ENCODE measurements at regions not wholly inside any gene's neighbourhood (a gene's known extent, or its start where the extent isn't known, plus 50 kb on each side); places are given as distances from the start of the nearest gene placed in this dataset.
"Not testable (repeated sequence)": the region's sequence is repeated elsewhere in the genome, so short reads cannot be mapped to it uniquely, and the experiment has no call there.

- H3K4me3 Mint-ChIP-seq, result no peak overlapping the region
- DNase-seq (no peak), ATAC-seq (ENCODE audit: low read depth) (no peak)
- no peaks in the 10 kb centered on the region for H3K9me3 Mint-ChIP-seq
- H3K4me1 Mint-ChIP-seq, result no peaks in the 10 kb centered on the region
- H3K27ac Mint-ChIP-seq, result no peak overlapping the region
- no peaks in the 10 kb centered on the region for H3K36me3 Mint-ChIP-seq
- no peaks in the 10 kb centered on the region for H3K27me3 Mint-ChIP-seq
- POLR2A ChIA-PET, result no interaction called here
Measured at GRCh38 chr10:109593682-109594081, 329.6 kb downstream of the XPNPEP1 start.

- Mint-ChIP-seq H3K4me1 (no peaks in the 10 kb centered on the region), H3K4me3 (no peak overlapping the region), H3K27ac (no peak overlapping the region), H3K36me3 (no peaks in the 10 kb centered on the region), H3K27me3 (no peaks in the 10 kb centered on the region), H3K9me3 (no peaks in the 10 kb centered on the region)
- no peak for ATAC-seq (ENCODE audit: low read depth)
- POLR2A ChIA-PET, result no interaction called here
- no peak for DNase-seq
Measured at GRCh38 chr10:109592391-109592790, 330.9 kb downstream of the XPNPEP1 start.

- Mint-ChIP-seq H3K27me3 (no peaks in the 10 kb centered on the region), H3K4me3 (no peak overlapping the region), H3K4me1 (no peaks in the 10 kb centered on the region), H3K27ac (no peak overlapping the region), H3K9me3 (no peaks in the 10 kb centered on the region), H3K36me3 (no peaks in the 10 kb centered on the region)
- POLR2A ChIA-PET, result no interaction called here
- DNase-seq, result no peak
- no peak for ATAC-seq (ENCODE audit: low read depth)
Measured at GRCh38 chr10:109591601-109592000, 331.7 kb downstream of the XPNPEP1 start.

- no peak overlapping the region for H3K4me3 Mint-ChIP-seq
- DNase-seq (no peak), ATAC-seq (ENCODE audit: low read depth) (no peak)
- H3K9me3 Mint-ChIP-seq, result no peaks in the 10 kb centered on the region
- H3K4me1 Mint-ChIP-seq, result no peaks in the 10 kb centered on the region
- POLR2A ChIA-PET, result no interaction called here
- no peak overlapping the region for H3K27ac Mint-ChIP-seq
- H3K27me3 Mint-ChIP-seq, result no peaks in the 10 kb centered on the region
- H3K36me3 Mint-ChIP-seq, result no peaks in the 10 kb centered on the region
Measured at GRCh38 chr10:109588259-109588658, 335.1 kb downstream of the XPNPEP1 start.

GRCh38 chr10:109587366-109587765 is 335.9 kb downstream of the XPNPEP1 start:
- DNase-seq (no peak), ATAC-seq (ENCODE audit: low read depth) (no peak)
- no peaks in the 10 kb centered on the region for H3K9me3 Mint-ChIP-seq
- no peak overlapping the region for H3K27ac Mint-ChIP-seq
- H3K27me3 Mint-ChIP-seq, result no peaks in the 10 kb centered on the region
- no peak overlapping the region for H3K4me3 Mint-ChIP-seq
- H3K4me1 Mint-ChIP-seq, result no peaks in the 10 kb centered on the region
- POLR2A ChIA-PET, result no interaction called here
- no peaks in the 10 kb centered on the region for H3K36me3 Mint-ChIP-seq

- DNase-seq (no peak), ATAC-seq (ENCODE audit: low read depth) (no peak)
- Mint-ChIP-seq H3K36me3 (no peaks in the 10 kb centered on the region), H3K27ac (no peak overlapping the region), H3K4me1 (no peaks in the 10 kb centered on the region), H3K4me3 (no peak overlapping the region), H3K9me3 (no peaks in the 10 kb centered on the region), H3K27me3 (no peaks in the 10 kb centered on the region)
- POLR2A ChIA-PET, result no interaction called here
Measured at GRCh38 chr10:109556399-109556798, 366.9 kb downstream of the XPNPEP1 start.

GRCh38 chr10:109542050-109542603 is 381.2 kb downstream of the XPNPEP1 start:
- H3K4me1 Mint-ChIP-seq; H3K9me3 Mint-ChIP-seq; H3K27ac Mint-ChIP-seq; H3K4me3 Mint-ChIP-seq; ATAC-seq (ENCODE audit: low read depth); H3K36me3 Mint-ChIP-seq; H3K27me3 Mint-ChIP-seq; DNase-seq; POLR2A ChIA-PET: not testable (repeated sequence)

GRCh38 chr10:109534193-109534592 is 389.1 kb downstream of the XPNPEP1 start:
- no peaks in the 10 kb centered on the region for H3K36me3 Mint-ChIP-seq
- DNase-seq (no peak), ATAC-seq (ENCODE audit: low read depth) (no peak)
- H3K4me1 Mint-ChIP-seq, result no peaks in the 10 kb centered on the region
- POLR2A ChIA-PET, result no interaction called here
- no peak overlapping the region for H3K4me3 Mint-ChIP-seq
- no peaks in the 10 kb centered on the region for H3K27me3 Mint-ChIP-seq
- H3K27ac Mint-ChIP-seq, result no peak overlapping the region
- H3K9me3 Mint-ChIP-seq, result peaks cover 8% of the 10 kb centered on the region

- no peak for ATAC-seq (ENCODE audit: low read depth)
- no peak overlapping the region for H3K27ac Mint-ChIP-seq
- H3K27me3 Mint-ChIP-seq, result no peaks in the 10 kb centered on the region
- H3K4me1 Mint-ChIP-seq, result no peaks in the 10 kb centered on the region
- POLR2A ChIA-PET, result no interaction called here
- H3K36me3 Mint-ChIP-seq, result no peaks in the 10 kb centered on the region
- H3K4me3 Mint-ChIP-seq, result no peak overlapping the region
- no peak for DNase-seq
- H3K9me3 Mint-ChIP-seq, result peaks cover 8% of the 10 kb centered on the region
Measured at GRCh38 chr10:109529258-109529657, 394.1 kb downstream of the XPNPEP1 start.

- no peak for DNase-seq
- Mint-ChIP-seq H3K27ac (no peak overlapping the region), H3K27me3 (peaks cover 2% of the 10 kb centered on the region), H3K4me3 (no peak overlapping the region), H3K4me1 (no peaks in the 10 kb centered on the region), H3K36me3 (no peaks in the 10 kb centered on the region), H3K9me3 (peaks cover 2% of the 10 kb centered on the region)
- POLR2A ChIA-PET, result no interaction called here
- no peak for ATAC-seq (ENCODE audit: low read depth)
Measured at GRCh38 chr10:109517748-109518147, 405.6 kb downstream of the XPNPEP1 start.

- H3K9me3 Mint-ChIP-seq, result no peaks in the 10 kb centered on the region
- ATAC-seq (ENCODE audit: low read depth), result no peak
- no peak overlapping the region for H3K27ac Mint-ChIP-seq
- no peaks in the 10 kb centered on the region for H3K4me1 Mint-ChIP-seq
- no peak for DNase-seq
- POLR2A ChIA-PET, result no interaction called here
- H3K27me3 Mint-ChIP-seq, result no peaks in the 10 kb centered on the region
- no peaks in the 10 kb centered on the region for H3K36me3 Mint-ChIP-seq
- no peak overlapping the region for H3K4me3 Mint-ChIP-seq
Measured at GRCh38 chr10:109504401-109504800, 418.9 kb downstream of the XPNPEP1 start.

- POLR2A ChIA-PET, result no interaction called here
- no peak overlapping the region for H3K27ac Mint-ChIP-seq
- no peaks in the 10 kb centered on the region for H3K36me3 Mint-ChIP-seq
- no peaks in the 10 kb centered on the region for H3K27me3 Mint-ChIP-seq
- H3K4me3 Mint-ChIP-seq, result no peak overlapping the region
- H3K4me1 Mint-ChIP-seq, result no peaks in the 10 kb centered on the region
- no peaks in the 10 kb centered on the region for H3K9me3 Mint-ChIP-seq
- no peak for DNase-seq
- no peak for ATAC-seq (ENCODE audit: low read depth)
Measured at GRCh38 chr10:109487691-109488090, 435.6 kb downstream of the XPNPEP1 start.

GRCh38 chr10:109480836-109481235 is 442.5 kb downstream of the XPNPEP1 start:
- no peaks in the 10 kb centered on the region for H3K27me3 Mint-ChIP-seq
- POLR2A ChIA-PET, result no interaction called here
- H3K27ac Mint-ChIP-seq, result no peak overlapping the region
- no peaks in the 10 kb centered on the region for H3K9me3 Mint-ChIP-seq
- H3K4me1 Mint-ChIP-seq, result no peaks in the 10 kb centered on the region
- no peak for ATAC-seq (ENCODE audit: low read depth)
- no peak for DNase-seq
- H3K4me3 Mint-ChIP-seq, result no peak overlapping the region
- H3K36me3 Mint-ChIP-seq, result no peaks in the 10 kb centered on the region

GRCh38 chr10:109475711-109476421 is 447.4 kb downstream of the XPNPEP1 start:
- no peak for DNase-seq
- no peaks in the 10 kb centered on the region for H3K9me3 Mint-ChIP-seq
- H3K27ac Mint-ChIP-seq, result no peak overlapping the region
- POLR2A ChIA-PET, result no interaction called here
- no peak overlapping the region for H3K4me3 Mint-ChIP-seq
- no peaks in the 10 kb centered on the region for H3K36me3 Mint-ChIP-seq
- H3K4me1 Mint-ChIP-seq, result no peaks in the 10 kb centered on the region
- no peak for ATAC-seq (ENCODE audit: low read depth)
- H3K27me3 Mint-ChIP-seq, result no peaks in the 10 kb centered on the region

- no peak overlapping the region for H3K4me3 Mint-ChIP-seq
- DNase-seq, result no peak
- H3K9me3 Mint-ChIP-seq, result no peaks in the 10 kb centered on the region
- no peaks in the 10 kb centered on the region for H3K4me1 Mint-ChIP-seq
- POLR2A ChIA-PET, result no interaction called here
- ATAC-seq (ENCODE audit: low read depth), result no peak
- no peaks in the 10 kb centered on the region for H3K27me3 Mint-ChIP-seq
- H3K27ac Mint-ChIP-seq, result no peak overlapping the region
- H3K36me3 Mint-ChIP-seq, result no peaks in the 10 kb centered on the region
Measured at GRCh38 chr10:109474812-109475211, 448.5 kb downstream of the XPNPEP1 start.

Measured in activated naive CD8-positive, alpha-beta T cell treated with anti-CD3 and anti-CD28 coated beads, Interleukin-2, amount 10 ng/mL, durations not matched to agents 7 days and 5 days (primary cell).